ENCODE measurements at regions not wholly inside any gene's neighbourhood (a gene's known extent, or its start where the extent isn't known, plus 50 kb on each side); places are given as distances from the start of the nearest gene placed in this dataset.
A peak's percentile ranks its signal among the peaks of the same experiment; 100 is the strongest.

DNA sequence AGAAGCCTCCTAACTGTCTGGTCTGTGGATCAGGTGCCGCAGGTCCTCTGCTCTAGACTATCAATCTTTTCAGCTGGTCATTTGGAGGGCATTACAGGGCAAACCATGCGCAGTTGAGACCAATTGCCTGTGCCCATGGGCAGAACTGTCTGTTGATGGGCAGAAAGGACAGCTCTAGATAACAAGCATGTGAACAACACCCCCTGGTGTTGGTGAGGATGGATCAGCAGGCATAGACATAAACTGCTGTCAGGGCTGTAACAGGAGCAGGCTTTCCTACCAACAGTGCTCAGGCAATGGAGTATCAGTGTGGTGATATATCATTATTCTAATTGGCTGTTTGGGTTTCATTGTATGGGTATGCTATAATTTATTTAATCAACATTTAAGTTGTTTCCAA is 104.7 kb upstream of the KL start:
- H2AFZ ChIP-seq = no peak overlapping the region
- H3K4me2 ChIP-seq (ENCODE audit: low read length) = no peak overlapping the region
- H3K27me3 ChIP-seq (ENCODE audit: control insufficient read depth, insufficient read depth, low read length) = no peaks in the 10 kb centered on the region
- H3K36me3 ChIP-seq (ENCODE audit: control insufficient read depth, insufficient read depth, low read length) = no peaks in the 10 kb centered on the region
- no peak overlapping the region for H3K9ac ChIP-seq
- no peak overlapping the region for H3K4me3 ChIP-seq (ENCODE audit: low read depth, low read length)
- no peak overlapping the region for H3K27ac ChIP-seq
- H3K9me3 ChIP-seq (ENCODE audit: control insufficient read depth, low read length) = no peaks in the 10 kb centered on the region
- H3K79me2 ChIP-seq = no peaks in the 10 kb centered on the region
- TF ChIP-seq, protein P1, sequence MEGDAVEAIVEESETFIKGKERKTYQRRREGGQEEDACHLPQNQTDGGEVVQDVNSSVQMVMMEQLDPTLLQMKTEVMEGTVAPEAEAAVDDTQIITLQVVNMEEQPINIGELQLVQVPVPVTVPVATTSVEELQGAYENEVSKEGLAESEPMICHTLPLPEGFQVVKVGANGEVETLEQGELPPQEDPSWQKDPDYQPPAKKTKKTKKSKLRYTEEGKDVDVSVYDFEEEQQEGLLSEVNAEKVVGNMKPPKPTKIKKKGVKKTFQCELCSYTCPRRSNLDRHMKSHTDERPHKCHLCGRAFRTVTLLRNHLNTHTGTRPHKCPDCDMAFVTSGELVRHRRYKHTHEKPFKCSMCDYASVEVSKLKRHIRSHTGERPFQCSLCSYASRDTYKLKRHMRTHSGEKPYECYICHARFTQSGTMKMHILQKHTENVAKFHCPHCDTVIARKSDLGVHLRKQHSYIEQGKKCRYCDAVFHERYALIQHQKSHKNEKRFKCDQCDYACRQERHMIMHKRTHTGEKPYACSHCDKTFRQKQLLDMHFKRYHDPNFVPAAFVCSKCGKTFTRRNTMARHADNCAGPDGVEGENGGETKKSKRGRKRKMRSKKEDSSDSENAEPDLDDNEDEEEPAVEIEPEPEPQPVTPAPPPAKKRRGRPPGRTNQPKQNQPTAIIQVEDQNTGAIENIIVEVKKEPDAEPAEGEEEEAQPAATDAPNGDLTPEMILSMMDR (IDR thresholded peaks at IDR 0.05) = peak; percentile 31
- no peaks in the 10 kb centered on the region for H3K4me1 ChIP-seq

DNA sequence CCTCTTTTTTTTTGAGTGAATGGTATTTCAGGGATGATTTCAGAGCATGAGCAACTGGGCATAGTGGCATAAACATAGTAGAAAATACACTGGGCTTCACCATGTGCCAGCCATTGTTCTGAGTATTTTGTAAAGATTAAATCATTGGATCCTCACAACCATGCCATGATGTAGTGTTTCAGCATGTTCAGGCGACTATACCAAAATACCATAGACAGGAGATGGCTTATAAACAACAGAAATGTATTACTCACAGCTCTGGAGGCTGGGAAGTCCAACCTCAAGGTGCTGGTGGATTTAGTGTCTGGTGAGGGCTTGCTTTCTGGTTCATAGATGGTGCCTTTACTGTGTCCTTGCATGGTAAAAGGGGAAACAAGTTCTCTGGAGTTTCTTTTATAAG is 101.5 kb upstream of the KL start:
- Histone ChIP-seq H3K27me3 (ENCODE audit: control insufficient read depth, insufficient read depth, low read length) (no peaks in the 10 kb centered on the region), H3K79me2 (no peaks in the 10 kb centered on the region), H2AFZ (no peak overlapping the region), H3K9me3 (ENCODE audit: control insufficient read depth, low read length) (no peaks in the 10 kb centered on the region), H3K4me3 (ENCODE audit: low read depth, low read length) (no peak overlapping the region), H3K4me1 (no peaks in the 10 kb centered on the region), H3K4me2 (ENCODE audit: low read length) (no peak overlapping the region), H3K9ac (no peak overlapping the region), H3K36me3 (ENCODE audit: control insufficient read depth, insufficient read depth, low read length) (no peaks in the 10 kb centered on the region), H3K27ac (no peak overlapping the region)
- TF ChIP-seq, protein P1 (IDR thresholded peaks at IDR 0.05) = no peak

DNA sequence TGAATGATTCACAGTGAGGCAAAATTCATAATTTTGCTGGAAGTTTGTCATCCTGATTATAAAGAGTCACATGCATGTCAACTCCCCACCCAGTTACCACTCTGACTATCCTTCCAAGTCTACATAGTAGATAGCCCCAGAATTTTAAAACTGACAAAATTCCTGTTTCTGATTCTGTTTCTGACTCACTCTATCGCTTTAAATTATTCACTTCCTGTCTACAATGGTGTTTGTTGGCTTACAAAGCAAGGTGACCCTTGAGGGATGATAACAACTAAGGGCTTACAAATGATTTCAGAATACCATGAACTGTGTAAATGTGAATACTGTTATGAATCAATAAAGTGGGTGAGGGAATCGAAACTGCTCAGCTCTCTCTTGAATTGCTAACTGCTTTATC is 98.7 kb upstream of the KL start:
- Histone ChIP-seq H3K27ac (no peak overlapping the region), H3K9me3 (ENCODE audit: control insufficient read depth, low read length) (no peaks in the 10 kb centered on the region), H3K27me3 (ENCODE audit: control insufficient read depth, insufficient read depth, low read length) (no peaks in the 10 kb centered on the region), H3K4me1 (no peaks in the 10 kb centered on the region), H3K4me3 (ENCODE audit: low read depth, low read length) (no peak overlapping the region), H3K79me2 (no peaks in the 10 kb centered on the region), H2AFZ (no peak overlapping the region), H3K36me3 (ENCODE audit: control insufficient read depth, insufficient read depth, low read length) (no peaks in the 10 kb centered on the region), H3K4me2 (ENCODE audit: low read length) (no peak overlapping the region), H3K9ac (no peak overlapping the region)
- TF ChIP-seq, protein P1 (IDR thresholded peaks at IDR 0.05) = no peak

GRCh38 chr13:32923725-32924124 is 92.5 kb upstream of the KL start:
- Histone ChIP-seq H3K9ac (no peak overlapping the region), H3K27me3 (ENCODE audit: control insufficient read depth, insufficient read depth, low read length) (no peaks in the 10 kb centered on the region), H3K4me3 (ENCODE audit: low read depth, low read length) (no peak overlapping the region), H3K36me3 (ENCODE audit: control insufficient read depth, insufficient read depth, low read length) (no peaks in the 10 kb centered on the region), H3K4me1 (no peaks in the 10 kb centered on the region), H2AFZ (no peak overlapping the region), H3K27ac (no peak overlapping the region), H3K9me3 (ENCODE audit: control insufficient read depth, low read length) (no peaks in the 10 kb centered on the region), H3K79me2 (no peaks in the 10 kb centered on the region), H3K4me2 (ENCODE audit: low read length) (no peak overlapping the region)
- TF ChIP-seq, protein P1 (IDR thresholded peaks at IDR 0.05) = no peak

DNA sequence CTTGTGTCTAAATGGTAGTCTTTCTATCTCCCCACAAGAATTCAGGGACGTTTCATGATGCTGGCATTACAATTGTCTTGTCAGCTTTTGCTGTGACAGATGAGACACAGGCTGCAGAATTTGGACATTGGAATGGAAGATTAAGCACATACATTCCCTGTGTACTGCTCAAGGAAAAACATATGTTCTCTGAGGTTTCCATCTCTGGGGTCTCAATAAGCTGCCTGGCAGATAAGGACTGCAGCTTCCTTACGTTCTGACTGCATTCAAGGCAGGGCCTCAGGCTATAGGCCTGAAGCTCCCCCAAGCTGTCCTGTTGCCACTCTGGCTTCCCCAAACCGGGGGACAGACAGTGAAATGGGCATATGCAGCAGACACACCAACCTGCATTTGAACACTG is 91.3 kb upstream of the KL start:
- Histone ChIP-seq H3K4me1 (no peaks in the 10 kb centered on the region), H3K27me3 (ENCODE audit: control insufficient read depth, insufficient read depth, low read length) (no peaks in the 10 kb centered on the region), H3K9me3 (ENCODE audit: control insufficient read depth, low read length) (no peaks in the 10 kb centered on the region), H3K36me3 (ENCODE audit: control insufficient read depth, insufficient read depth, low read length) (no peaks in the 10 kb centered on the region), H2AFZ (no peak overlapping the region), H3K4me2 (ENCODE audit: low read length) (no peak overlapping the region), H3K4me3 (ENCODE audit: low read depth, low read length) (no peak overlapping the region), H3K79me2 (no peaks in the 10 kb centered on the region), H3K27ac (no peak overlapping the region), H3K9ac (no peak overlapping the region)
- TF ChIP-seq, protein P1 (IDR thresholded peaks at IDR 0.05) = no peak
